ENCODE measurements at regions not wholly inside any gene's neighbourhood (a gene's known extent, or its start where the extent isn't known, plus 50 kb on each side); places are given as distances from the start of the nearest gene placed in this dataset.
"Not testable (repeated sequence)": the region's sequence is repeated elsewhere in the genome, so short reads cannot be mapped to it uniquely, and the experiment has no call there.

DNA sequence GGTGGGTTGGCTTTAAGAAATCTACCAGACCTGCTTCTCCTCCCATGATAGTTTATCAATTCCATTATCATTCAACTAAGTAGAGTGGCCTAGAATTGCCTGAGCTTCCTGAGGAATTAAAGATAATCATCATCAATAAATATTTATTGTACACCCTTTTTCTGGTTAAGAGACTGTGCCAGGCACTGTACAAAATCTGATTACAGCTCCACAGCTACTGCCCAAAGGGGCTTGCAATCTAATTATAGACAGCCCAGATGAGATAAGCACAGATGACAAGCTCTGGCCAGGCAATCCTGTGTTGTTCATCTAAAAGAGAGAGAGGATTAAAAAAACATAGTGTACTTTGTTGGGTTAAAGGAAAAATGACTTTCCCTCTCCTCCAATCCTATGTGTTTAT is 586.4 kb downstream of the GATA3 start:
- Histone ChIP-seq H3K36me3 (ENCODE audit: control insufficient read depth, insufficient read depth, low read length) (no peaks in the 10 kb centered on the region), H3K4me3 (ENCODE audit: low read depth, low read length) (no peak overlapping the region), H3K27me3 (ENCODE audit: control insufficient read depth, insufficient read depth, low read length) (no peaks in the 10 kb centered on the region), H3K4me1 (ENCODE audit: control insufficient read depth, insufficient read depth, low read length) (no peaks in the 10 kb centered on the region), H3K9me3 (ENCODE audit: control insufficient read depth, insufficient read depth, low read length) (no peaks in the 10 kb centered on the region), H3K27ac (ENCODE audit: low read depth, low read length) (no peak overlapping the region)
- DNase-seq (ENCODE audit: low read depth in 4 of 6, low spot score in 6 of 6): no peak

DNA sequence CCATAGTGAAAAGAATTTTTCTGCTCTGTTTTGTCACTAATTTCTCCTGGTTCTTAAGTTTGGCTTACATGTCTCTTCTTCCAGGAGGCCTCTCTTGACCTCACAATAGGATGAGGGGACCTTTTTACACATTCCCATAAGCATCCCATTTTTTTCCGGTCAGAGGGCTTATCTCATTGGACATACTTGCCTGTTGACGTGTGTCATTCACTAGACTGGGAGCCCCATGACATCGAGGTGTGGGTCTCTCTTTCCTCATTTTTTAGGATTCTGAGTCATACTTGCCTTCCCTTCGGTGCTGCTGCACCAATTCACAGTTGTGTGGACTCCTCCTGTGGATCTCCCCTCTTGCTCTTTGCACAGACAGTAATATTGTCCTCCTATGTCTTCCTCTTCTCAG is 601.8 kb downstream of the GATA3 start:
- no peak for DNase-seq (ENCODE audit: low read depth in 4 of 6, low spot score in 6 of 6)
- Histone ChIP-seq H3K4me1 (ENCODE audit: control insufficient read depth, insufficient read depth, low read length) (no peaks in the 10 kb centered on the region), H3K27ac (ENCODE audit: low read depth, low read length) (no peak overlapping the region), H3K9me3 (ENCODE audit: control insufficient read depth, insufficient read depth, low read length) (no peaks in the 10 kb centered on the region), H3K27me3 (ENCODE audit: control insufficient read depth, insufficient read depth, low read length) (no peaks in the 10 kb centered on the region), H3K36me3 (ENCODE audit: control insufficient read depth, insufficient read depth, low read length) (no peaks in the 10 kb centered on the region), H3K4me3 (ENCODE audit: low read depth, low read length) (no peak overlapping the region)
- WGBS (ENCODE audit: insufficient coverage): 93% methylated on average over 4 of the region's 4 CpGs

DNA sequence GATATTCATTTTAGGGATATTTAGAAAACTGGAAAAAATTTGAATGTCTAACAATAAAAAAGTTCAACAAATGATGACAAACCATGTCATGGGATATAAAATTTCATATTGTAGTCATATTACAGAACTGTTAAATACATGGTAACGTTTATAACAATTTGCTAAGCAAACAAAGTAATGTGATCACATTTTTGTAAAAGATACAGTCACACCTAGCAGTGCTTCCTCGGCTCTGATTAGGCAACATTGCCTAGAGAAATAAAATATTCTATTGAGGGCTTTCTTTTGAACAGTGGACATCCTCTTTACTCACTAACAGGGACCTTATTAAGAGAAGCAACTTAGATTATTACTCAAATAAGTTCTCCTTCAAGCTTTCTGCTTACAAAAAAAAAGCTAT is 605.5 kb downstream of the GATA3 start:
- WGBS (ENCODE audit: insufficient coverage): no CpG with 5 or more reads among the region's 2 CpGs
- DNase-seq (ENCODE audit: low read depth in 4 of 6, low spot score in 6 of 6): no peak
- no peaks in the 10 kb centered on the region for H3K27me3 ChIP-seq (ENCODE audit: control insufficient read depth, insufficient read depth, low read length)
- no peaks in the 10 kb centered on the region for H3K36me3 ChIP-seq (ENCODE audit: control insufficient read depth, insufficient read depth, low read length)
- H3K4me3 ChIP-seq (ENCODE audit: low read depth, low read length): no peak overlapping the region
- no peaks in the 10 kb centered on the region for H3K9me3 ChIP-seq (ENCODE audit: control insufficient read depth, insufficient read depth, low read length)
- no peak overlapping the region for H3K27ac ChIP-seq (ENCODE audit: low read depth, low read length)
- no peaks in the 10 kb centered on the region for H3K4me1 ChIP-seq (ENCODE audit: control insufficient read depth, insufficient read depth, low read length)

DNA sequence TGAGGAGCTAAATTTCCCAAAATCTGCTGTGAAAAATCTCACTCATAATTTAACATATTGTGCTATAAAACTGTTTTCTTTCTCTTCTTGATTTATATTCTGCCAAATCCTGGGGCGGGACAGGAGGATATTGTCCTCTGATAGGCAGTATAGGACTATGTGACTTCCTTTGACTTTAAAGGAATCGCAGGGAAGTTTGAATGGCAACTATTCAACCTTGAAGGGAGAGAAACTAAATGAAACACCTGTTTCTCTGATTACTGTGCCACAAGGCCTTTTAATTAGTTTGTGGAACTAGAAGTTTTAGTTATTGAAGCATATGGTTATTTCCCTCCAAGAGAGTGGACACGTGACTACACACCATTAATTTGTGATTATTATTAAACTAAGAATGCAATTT is 607.4 kb downstream of the GATA3 start:
- H3K4me1 ChIP-seq (ENCODE audit: control insufficient read depth, insufficient read depth, low read length): no peaks in the 10 kb centered on the region
- no peak for DNase-seq (ENCODE audit: low read depth in 4 of 6, low spot score in 6 of 6)
- H3K27ac ChIP-seq (ENCODE audit: low read depth, low read length): no peak overlapping the region
- no peaks in the 10 kb centered on the region for H3K36me3 ChIP-seq (ENCODE audit: control insufficient read depth, insufficient read depth, low read length)
- 52% methylated on average over 2 of the region's 3 CpGs for WGBS (ENCODE audit: insufficient coverage)
- no peak overlapping the region for H3K4me3 ChIP-seq (ENCODE audit: low read depth, low read length)
- H3K9me3 ChIP-seq (ENCODE audit: control insufficient read depth, insufficient read depth, low read length): no peaks in the 10 kb centered on the region
- no peaks in the 10 kb centered on the region for H3K27me3 ChIP-seq (ENCODE audit: control insufficient read depth, insufficient read depth, low read length)

DNA sequence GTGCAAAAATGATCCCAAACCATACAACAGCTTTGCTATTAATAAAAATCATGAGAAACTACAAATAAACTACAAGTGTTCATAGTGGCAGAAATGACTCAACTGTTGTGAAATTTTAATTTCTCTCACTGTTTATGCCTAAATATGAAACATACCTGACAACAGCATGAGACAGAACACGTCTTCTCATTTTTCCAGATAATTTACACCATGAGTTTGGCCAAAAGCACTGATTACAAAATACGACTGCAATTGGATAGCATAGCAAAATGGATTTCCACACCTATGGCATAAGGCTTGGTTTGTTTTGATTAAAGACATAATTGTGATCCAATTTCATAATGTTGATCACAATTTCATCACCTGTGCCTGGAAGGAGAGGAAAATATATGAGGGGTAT is 608.6 kb downstream of the GATA3 start:
- Histone ChIP-seq H3K27me3 (ENCODE audit: control insufficient read depth, insufficient read depth, low read length) (no peaks in the 10 kb centered on the region), H3K27ac (ENCODE audit: low read depth, low read length) (no peak overlapping the region), H3K4me1 (ENCODE audit: control insufficient read depth, insufficient read depth, low read length) (no peaks in the 10 kb centered on the region), H3K4me3 (ENCODE audit: low read depth, low read length) (no peak overlapping the region), H3K36me3 (ENCODE audit: control insufficient read depth, insufficient read depth, low read length) (no peaks in the 10 kb centered on the region), H3K9me3 (ENCODE audit: control insufficient read depth, insufficient read depth, low read length) (peaks cover 4% of the 10 kb centered on the region)
- no peak for DNase-seq (ENCODE audit: low read depth in 4 of 6, low spot score in 6 of 6)
- WGBS (ENCODE audit: insufficient coverage): 67% methylated on average over 1 of the region's 2 CpGs

DNA sequence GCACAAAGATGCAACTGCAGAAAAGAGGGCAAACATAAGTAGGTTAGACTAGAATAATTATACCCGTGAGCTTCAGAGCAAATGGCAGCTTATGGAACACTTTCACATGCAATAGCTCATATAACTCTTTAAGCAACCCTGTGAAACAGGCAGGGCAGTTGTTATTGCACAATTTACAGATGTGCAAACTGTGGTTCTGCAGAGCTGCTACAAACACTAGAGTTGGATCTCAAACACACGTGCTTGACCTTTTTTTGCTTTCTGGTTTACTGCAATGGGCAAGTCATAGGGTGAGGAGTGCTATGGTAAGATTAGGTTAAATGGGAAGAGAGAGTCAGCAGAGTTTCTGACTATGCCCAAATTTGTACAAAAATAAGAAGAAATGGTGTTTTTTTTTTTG is 610.8 kb downstream of the GATA3 start:
- H3K9me3 ChIP-seq (ENCODE audit: control insufficient read depth, insufficient read depth, low read length): peaks cover 4% of the 10 kb centered on the region
- no peaks in the 10 kb centered on the region for H3K27me3 ChIP-seq (ENCODE audit: control insufficient read depth, insufficient read depth, low read length)
- H3K4me3 ChIP-seq (ENCODE audit: low read depth, low read length): no peak overlapping the region
- no peaks in the 10 kb centered on the region for H3K4me1 ChIP-seq (ENCODE audit: control insufficient read depth, insufficient read depth, low read length)
- H3K27ac ChIP-seq (ENCODE audit: low read depth, low read length): no peak overlapping the region
- no peak for DNase-seq (ENCODE audit: low read depth in 4 of 6, low spot score in 6 of 6)
- H3K36me3 ChIP-seq (ENCODE audit: control insufficient read depth, insufficient read depth, low read length): no peaks in the 10 kb centered on the region
- whole genome bisulfite sequencing (ENCODE audit: insufficient coverage): 67% methylated on average over 1 of the region's 2 CpGs

DNA sequence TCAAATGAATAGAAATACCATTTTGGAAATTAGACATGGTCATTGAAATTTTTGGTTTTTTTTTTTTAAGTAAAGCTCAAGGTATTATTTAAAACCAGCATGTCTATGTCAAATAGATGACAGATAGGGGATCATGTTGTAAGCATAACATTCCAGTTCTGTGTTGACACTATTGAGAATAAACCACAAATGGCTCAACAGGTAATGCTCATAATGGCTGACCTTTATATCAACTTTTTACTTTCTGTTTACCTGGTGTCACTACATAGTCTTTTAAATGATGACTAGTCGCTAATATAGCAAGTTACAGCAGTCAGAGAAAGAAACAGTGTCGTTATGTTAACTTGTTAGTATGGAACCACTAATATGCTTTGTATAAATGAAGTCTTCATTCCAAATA is 616.0 kb downstream of the GATA3 start:
- no peaks in the 10 kb centered on the region for H3K27me3 ChIP-seq (ENCODE audit: control insufficient read depth, insufficient read depth, low read length)
- no peak overlapping the region for H3K4me3 ChIP-seq (ENCODE audit: low read depth, low read length)
- DNase-seq (ENCODE audit: low read depth in 4 of 6, low spot score in 6 of 6): no peak
- H3K36me3 ChIP-seq (ENCODE audit: control insufficient read depth, insufficient read depth, low read length): no peaks in the 10 kb centered on the region
- H3K27ac ChIP-seq (ENCODE audit: low read depth, low read length): no peak overlapping the region
- no CpG with 5 or more reads among the region's 2 CpGs for WGBS (ENCODE audit: insufficient coverage)
- H3K4me1 ChIP-seq (ENCODE audit: control insufficient read depth, insufficient read depth, low read length): no peaks in the 10 kb centered on the region
- peaks cover 4% of the 10 kb centered on the region for H3K9me3 ChIP-seq (ENCODE audit: control insufficient read depth, insufficient read depth, low read length)

DNA sequence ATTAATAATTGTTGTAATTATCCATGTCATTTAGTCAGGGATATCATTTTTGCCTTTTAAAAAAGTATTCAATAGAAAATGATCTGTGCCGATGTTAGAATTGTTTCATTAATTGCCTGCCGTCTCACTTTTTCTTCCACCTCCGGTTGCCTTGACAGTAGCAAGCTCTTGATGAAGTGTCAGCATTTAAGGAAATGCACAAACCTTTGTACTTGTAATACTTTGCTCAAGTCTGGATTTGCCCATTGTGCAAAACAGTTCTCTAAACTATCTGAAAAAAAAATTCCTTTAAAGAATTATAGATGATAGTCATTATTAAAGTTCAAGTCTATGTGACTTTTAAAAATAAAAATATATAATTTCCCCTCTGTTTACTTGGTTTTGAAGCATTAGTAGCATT is 619.7 kb downstream of the GATA3 start:
- H3K9me3 ChIP-seq (ENCODE audit: control insufficient read depth, insufficient read depth, low read length): no peaks in the 10 kb centered on the region
- H3K27ac ChIP-seq (ENCODE audit: low read depth, low read length): no peak overlapping the region
- H3K27me3 ChIP-seq (ENCODE audit: control insufficient read depth, insufficient read depth, low read length): no peaks in the 10 kb centered on the region
- no peak for DNase-seq (ENCODE audit: low read depth in 4 of 6, low spot score in 6 of 6)
- H3K4me3 ChIP-seq (ENCODE audit: low read depth, low read length): no peak overlapping the region
- H3K4me1 ChIP-seq (ENCODE audit: control insufficient read depth, insufficient read depth, low read length): no peaks in the 10 kb centered on the region
- H3K36me3 ChIP-seq (ENCODE audit: control insufficient read depth, insufficient read depth, low read length): no peaks in the 10 kb centered on the region
- WGBS (ENCODE audit: insufficient coverage): no CpG with 5 or more reads among the region's 3 CpGs

DNA sequence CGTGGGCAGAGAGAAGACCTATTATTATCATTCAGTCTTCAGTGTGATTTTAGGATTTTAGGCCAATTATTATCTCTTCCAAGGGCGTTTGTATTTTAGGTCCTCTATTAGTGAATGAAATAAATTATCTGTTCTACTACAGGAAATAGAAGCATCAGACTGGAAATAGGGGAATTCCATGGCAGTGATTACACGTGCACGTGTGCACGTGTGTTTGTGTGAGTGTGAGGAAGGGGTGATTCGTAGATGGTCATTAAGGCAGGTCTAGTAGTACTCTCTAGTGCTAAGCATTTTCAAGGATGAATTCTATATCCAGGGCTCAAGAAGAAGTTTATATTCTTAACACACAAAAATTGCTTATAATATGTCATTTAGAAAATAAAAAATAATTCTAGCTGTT is 623.2 kb downstream of the GATA3 start:
- no peak for DNase-seq (ENCODE audit: low read depth in 4 of 6, low spot score in 6 of 6)
- no peak overlapping the region for H3K4me3 ChIP-seq (ENCODE audit: low read depth, low read length)
- WGBS (ENCODE audit: insufficient coverage): 100% methylated on average over 3 of the region's 6 CpGs
- H3K36me3 ChIP-seq (ENCODE audit: control insufficient read depth, insufficient read depth, low read length): no peaks in the 10 kb centered on the region
- H3K27me3 ChIP-seq (ENCODE audit: control insufficient read depth, insufficient read depth, low read length): no peaks in the 10 kb centered on the region
- H3K4me1 ChIP-seq (ENCODE audit: control insufficient read depth, insufficient read depth, low read length): no peaks in the 10 kb centered on the region
- no peak overlapping the region for H3K27ac ChIP-seq (ENCODE audit: low read depth, low read length)
- no peaks in the 10 kb centered on the region for H3K9me3 ChIP-seq (ENCODE audit: control insufficient read depth, insufficient read depth, low read length)

DNA sequence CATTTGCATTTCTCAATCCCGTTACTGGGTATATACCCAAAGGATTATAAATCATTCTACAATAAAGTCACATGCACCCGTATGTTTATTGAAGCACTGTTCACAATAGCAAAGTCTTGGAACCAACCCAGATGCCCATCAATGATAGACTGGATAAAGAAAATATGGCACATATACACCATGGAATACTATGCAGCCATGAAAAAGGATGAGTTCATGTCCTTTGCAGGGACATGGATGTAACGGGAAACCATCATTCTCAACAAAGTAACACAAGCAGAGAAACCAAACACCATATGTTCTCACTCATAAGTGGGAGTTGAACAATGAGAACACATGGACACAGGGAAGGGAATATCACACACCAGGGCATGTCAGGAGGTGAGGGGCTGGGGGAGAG is 630.4 kb downstream of the GATA3 start:
- not testable (repeated sequence) for DNase-seq (ENCODE audit: low read depth in 4 of 6, low spot score in 6 of 6); H3K4me3 ChIP-seq (ENCODE audit: low read depth, low read length); H3K27me3 ChIP-seq (ENCODE audit: control insufficient read depth, insufficient read depth, low read length); H3K36me3 ChIP-seq (ENCODE audit: control insufficient read depth, insufficient read depth, low read length); H3K9me3 ChIP-seq (ENCODE audit: control insufficient read depth, insufficient read depth, low read length); H3K27ac ChIP-seq (ENCODE audit: low read depth, low read length); H3K4me1 ChIP-seq (ENCODE audit: control insufficient read depth, insufficient read depth, low read length)
- 100% methylated on average over 1 of the region's 3 CpGs for WGBS (ENCODE audit: insufficient coverage)

DNA sequence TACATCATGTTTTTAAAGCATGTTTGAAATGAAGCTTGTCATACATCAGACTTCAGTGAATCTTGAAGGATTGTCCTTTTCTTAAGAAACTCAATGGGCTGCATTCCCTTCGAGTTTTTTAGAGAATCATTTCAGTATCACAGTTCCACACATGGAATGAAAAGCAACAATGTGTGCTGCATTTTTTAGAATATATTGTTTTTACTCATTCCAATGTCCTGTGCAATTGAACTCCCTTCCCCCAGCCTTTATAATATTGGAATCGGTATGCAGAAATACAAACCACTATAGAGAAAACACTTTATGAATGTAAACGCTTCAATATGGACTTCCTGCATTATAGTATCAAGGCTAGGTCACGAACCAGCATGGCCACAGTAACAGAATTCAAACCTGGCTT is 634.4 kb downstream of the GATA3 start:
- Histone ChIP-seq H3K27me3 (ENCODE audit: control insufficient read depth, insufficient read depth, low read length) (no peaks in the 10 kb centered on the region), H3K4me3 (ENCODE audit: low read depth, low read length) (no peak overlapping the region), H3K4me1 (ENCODE audit: control insufficient read depth, insufficient read depth, low read length) (no peaks in the 10 kb centered on the region), H3K27ac (ENCODE audit: low read depth, low read length) (no peak overlapping the region), H3K36me3 (ENCODE audit: control insufficient read depth, insufficient read depth, low read length) (no peaks in the 10 kb centered on the region), H3K9me3 (ENCODE audit: control insufficient read depth, insufficient read depth, low read length) (no peaks in the 10 kb centered on the region)
- no peak for DNase-seq (ENCODE audit: low read depth in 4 of 6, low spot score in 6 of 6)
- 100% methylated on average over 1 of the region's 4 CpGs for WGBS (ENCODE audit: insufficient coverage)
